ENCODE measurements at regions not wholly inside any gene's neighbourhood (a gene's known extent, or its start where the extent isn't known, plus 50 kb on each side); places are given as distances from the start of the nearest gene placed in this dataset.

DNA sequence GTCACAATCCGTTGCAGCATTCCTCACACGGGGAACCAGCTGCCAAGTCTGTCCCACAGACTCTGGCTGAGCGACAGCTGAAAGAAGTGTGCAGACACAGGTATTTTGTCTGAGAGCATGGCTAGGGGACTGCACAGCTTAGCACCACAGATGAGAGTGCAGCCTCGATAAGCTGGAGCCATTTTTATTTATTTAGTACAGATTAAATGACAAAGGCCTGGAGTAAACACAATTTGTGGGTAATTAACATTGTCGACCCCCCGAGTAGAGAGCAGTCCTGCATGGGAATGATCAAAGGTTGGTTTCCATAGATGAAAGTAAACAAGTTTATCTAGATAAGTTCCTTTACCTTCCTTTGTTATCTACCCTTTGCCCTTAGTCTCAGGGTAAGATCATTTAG is 836.2 kb downstream of the DACH1 start (continued):
- TF ChIP-seq, protein P1, sequence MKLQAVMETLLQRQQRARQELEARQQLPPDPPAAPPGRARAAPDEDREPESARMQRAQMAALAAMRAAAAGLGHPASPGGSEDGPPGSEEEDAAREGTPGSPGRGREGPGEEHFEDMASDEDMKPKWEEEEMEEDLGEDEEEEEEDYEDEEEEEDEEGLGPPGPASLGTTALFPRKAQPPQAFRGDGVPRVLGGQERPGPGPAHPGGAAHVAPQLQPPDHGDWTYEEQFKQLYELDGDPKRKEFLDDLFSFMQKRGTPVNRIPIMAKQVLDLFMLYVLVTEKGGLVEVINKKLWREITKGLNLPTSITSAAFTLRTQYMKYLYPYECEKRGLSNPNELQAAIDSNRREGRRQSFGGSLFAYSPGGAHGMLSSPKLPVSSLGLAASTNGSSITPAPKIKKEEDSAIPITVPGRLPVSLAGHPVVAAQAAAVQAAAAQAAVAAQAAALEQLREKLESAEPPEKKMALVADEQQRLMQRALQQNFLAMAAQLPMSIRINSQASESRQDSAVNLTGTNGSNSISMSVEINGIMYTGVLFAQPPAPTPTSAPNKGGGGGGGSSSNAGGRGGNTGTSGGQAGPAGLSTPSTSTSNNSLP (IDR thresholded peaks at IDR 0.05; ENCODE audit: low read depth, low read length) = peak; percentile 54; the same call in 1 of the 2 replicates
- TF ChIP-seq ZNF101 (CRISPR knock-in tag; IDR thresholded peaks at IDR 0.05; ENCODE audit: borderline replicate concordance, low read depth) = no peak
- TF ChIP-seq, protein P2, sequence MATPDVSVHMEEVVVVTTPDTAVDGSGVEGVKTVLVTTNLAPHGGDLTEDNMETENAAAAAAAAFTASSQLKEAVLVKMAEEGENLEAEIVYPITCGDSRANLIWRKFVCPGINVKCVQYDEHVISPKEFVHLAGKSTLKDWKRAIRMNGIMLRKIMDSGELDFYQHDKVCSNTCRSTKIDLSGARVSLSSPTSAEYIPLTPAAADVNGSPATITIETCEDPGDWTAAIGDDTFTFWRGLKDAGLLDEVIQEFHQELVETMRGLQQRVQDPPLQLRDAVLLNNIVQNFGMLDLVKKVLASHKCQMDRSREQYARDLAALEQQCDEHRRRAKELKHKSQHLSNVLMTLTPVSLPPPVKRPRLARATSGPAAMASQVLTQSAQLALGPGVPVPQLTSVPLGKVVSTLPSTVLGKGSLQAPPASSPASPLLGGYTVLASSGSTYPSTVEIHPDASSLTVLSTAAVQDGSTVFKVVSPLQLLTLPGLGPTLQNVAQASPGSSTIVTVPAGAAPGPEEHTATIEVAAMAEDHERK (CRISPR knock-in tag; IDR thresholded peaks at IDR 0.05; ENCODE audit: low read depth) = no peak
- TF ChIP-seq FOXP1 (IDR thresholded peaks at IDR 0.05) = 0 out of 2 replicates have a peak, but pooled peaks have one; percentile 25
- peak; percentile 74 for TF ChIP-seq FOXP1 (CRISPR knock-in tag; IDR thresholded peaks at IDR 0.05)
- peak; percentile 55; the same call in 1 of the 2 replicates for TF ChIP-seq NCOA2 (CRISPR knock-in tag; IDR thresholded peaks at IDR 0.05)
- no peak for TF ChIP-seq YEATS4 (CRISPR knock-in tag; IDR thresholded peaks at IDR 0.05; ENCODE audit: borderline replicate concordance)
- TF ChIP-seq, protein P3, sequence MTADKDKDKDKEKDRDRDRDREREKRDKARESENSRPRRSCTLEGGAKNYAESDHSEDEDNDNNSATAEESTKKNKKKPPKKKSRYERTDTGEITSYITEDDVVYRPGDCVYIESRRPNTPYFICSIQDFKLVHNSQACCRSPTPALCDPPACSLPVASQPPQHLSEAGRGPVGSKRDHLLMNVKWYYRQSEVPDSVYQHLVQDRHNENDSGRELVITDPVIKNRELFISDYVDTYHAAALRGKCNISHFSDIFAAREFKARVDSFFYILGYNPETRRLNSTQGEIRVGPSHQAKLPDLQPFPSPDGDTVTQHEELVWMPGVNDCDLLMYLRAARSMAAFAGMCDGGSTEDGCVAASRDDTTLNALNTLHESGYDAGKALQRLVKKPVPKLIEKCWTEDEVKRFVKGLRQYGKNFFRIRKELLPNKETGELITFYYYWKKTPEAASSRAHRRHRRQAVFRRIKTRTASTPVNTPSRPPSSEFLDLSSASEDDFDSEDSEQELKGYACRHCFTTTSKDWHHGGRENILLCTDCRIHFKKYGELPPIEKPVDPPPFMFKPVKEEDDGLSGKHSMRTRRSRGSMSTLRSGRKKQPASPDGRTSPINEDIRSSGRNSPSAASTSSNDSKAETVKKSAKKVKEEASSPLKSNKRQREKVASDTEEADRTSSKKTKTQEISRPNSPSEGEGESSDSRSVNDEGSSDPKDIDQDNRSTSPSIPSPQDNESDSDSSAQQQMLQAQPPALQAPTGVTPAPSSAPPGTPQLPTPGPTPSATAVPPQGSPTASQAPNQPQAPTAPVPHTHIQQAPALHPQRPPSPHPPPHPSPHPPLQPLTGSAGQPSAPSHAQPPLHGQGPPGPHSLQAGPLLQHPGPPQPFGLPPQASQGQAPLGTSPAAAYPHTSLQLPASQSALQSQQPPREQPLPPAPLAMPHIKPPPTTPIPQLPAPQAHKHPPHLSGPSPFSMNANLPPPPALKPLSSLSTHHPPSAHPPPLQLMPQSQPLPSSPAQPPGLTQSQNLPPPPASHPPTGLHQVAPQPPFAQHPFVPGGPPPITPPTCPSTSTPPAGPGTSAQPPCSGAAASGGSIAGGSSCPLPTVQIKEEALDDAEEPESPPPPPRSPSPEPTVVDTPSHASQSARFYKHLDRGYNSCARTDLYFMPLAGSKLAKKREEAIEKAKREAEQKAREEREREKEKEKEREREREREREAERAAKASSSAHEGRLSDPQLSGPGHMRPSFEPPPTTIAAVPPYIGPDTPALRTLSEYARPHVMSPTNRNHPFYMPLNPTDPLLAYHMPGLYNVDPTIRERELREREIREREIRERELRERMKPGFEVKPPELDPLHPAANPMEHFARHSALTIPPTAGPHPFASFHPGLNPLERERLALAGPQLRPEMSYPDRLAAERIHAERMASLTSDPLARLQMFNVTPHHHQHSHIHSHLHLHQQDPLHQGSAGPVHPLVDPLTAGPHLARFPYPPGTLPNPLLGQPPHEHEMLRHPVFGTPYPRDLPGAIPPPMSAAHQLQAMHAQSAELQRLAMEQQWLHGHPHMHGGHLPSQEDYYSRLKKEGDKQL (CRISPR knock-in tag; IDR thresholded peaks at IDR 0.05; ENCODE audit: low read depth) = 0 out of 2 replicates have a peak, but pooled peaks have one; percentile 44
- 0 out of 2 replicates have a peak, but pooled peaks have one; percentile 66 for TF ChIP-seq ZNF556 (CRISPR knock-in tag; IDR thresholded peaks at IDR 0.05; ENCODE audit: borderline replicate concordance)
- no peak for TF ChIP-seq PAF1 (CRISPR knock-in tag; IDR thresholded peaks at IDR 0.05)
- TF ChIP-seq, protein P4, sequence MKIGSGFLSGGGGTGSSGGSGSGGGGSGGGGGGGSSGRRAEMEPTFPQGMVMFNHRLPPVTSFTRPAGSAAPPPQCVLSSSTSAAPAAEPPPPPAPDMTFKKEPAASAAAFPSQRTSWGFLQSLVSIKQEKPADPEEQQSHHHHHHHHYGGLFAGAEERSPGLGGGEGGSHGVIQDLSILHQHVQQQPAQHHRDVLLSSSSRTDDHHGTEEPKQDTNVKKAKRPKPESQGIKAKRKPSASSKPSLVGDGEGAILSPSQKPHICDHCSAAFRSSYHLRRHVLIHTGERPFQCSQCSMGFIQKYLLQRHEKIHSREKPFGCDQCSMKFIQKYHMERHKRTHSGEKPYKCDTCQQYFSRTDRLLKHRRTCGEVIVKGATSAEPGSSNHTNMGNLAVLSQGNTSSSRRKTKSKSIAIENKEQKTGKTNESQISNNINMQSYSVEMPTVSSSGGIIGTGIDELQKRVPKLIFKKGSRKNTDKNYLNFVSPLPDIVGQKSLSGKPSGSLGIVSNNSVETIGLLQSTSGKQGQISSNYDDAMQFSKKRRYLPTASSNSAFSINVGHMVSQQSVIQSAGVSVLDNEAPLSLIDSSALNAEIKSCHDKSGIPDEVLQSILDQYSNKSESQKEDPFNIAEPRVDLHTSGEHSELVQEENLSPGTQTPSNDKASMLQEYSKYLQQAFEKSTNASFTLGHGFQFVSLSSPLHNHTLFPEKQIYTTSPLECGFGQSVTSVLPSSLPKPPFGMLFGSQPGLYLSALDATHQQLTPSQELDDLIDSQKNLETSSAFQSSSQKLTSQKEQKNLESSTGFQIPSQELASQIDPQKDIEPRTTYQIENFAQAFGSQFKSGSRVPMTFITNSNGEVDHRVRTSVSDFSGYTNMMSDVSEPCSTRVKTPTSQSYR (CRISPR knock-in tag; IDR thresholded peaks at IDR 0.05; ENCODE audit: borderline replicate concordance) = peak; percentile 49; the same call in 1 of the 2 replicates
- TF ChIP-seq, protein P5, sequence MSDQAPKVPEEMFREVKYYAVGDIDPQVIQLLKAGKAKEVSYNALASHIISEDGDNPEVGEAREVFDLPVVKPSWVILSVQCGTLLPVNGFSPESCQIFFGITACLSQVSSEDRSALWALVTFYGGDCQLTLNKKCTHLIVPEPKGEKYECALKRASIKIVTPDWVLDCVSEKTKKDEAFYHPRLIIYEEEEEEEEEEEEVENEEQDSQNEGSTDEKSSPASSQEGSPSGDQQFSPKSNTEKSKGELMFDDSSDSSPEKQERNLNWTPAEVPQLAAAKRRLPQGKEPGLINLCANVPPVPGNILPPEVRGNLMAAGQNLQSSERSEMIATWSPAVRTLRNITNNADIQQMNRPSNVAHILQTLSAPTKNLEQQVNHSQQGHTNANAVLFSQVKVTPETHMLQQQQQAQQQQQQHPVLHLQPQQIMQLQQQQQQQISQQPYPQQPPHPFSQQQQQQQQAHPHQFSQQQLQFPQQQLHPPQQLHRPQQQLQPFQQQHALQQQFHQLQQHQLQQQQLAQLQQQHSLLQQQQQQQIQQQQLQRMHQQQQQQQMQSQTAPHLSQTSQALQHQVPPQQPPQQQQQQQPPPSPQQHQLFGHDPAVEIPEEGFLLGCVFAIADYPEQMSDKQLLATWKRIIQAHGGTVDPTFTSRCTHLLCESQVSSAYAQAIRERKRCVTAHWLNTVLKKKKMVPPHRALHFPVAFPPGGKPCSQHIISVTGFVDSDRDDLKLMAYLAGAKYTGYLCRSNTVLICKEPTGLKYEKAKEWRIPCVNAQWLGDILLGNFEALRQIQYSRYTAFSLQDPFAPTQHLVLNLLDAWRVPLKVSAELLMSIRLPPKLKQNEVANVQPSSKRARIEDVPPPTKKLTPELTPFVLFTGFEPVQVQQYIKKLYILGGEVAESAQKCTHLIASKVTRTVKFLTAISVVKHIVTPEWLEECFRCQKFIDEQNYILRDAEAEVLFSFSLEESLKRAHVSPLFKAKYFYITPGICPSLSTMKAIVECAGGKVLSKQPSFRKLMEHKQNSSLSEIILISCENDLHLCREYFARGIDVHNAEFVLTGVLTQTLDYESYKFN (CRISPR knock-in tag; conservative IDR thresholded peaks at IDR 0.05) = peak; percentile 84
- TF ChIP-seq ISL2 (CRISPR knock-in tag; IDR thresholded peaks at IDR 0.05) = peak; percentile 80
- TF ChIP-seq MBNL3 (CRISPR knock-in tag; conservative IDR thresholded peaks at IDR 0.05) = no peak
